Heart right ventricle (tissue), 16 donors: ENCODE measurements at regions not wholly inside any gene's neighbourhood (a gene's known extent, or its start where the extent isn't known, plus 50 kb on each side); places are given as distances from the start of the nearest gene placed in this dataset.

Experiments
- ATAC-seq, 8 donors: fragments of 200-7000 bp; cut with Tn5 transposase; one replicate each; pipeline ENCODE4 v1.9.1; 2020; ENCODE audit warnings: mild to moderate bottlenecking in 8 of 8, moderate library complexity in 8 of 8, moderate number of reproducible peaks in 1 of 8
- DNase-seq, 2 donors: peaks; one replicate each; pipeline ENCODE4 v3.0.0-alpha.2; 2020
- H3K27ac ChIP-seq, 10 donors: fragments of 200-600 bp; sonication (generic) in 2 of 10; one replicate each; pipeline versions ENCODE4 v1.5.0 to v1.8.0; 2020 to 2022; ENCODE audit warnings: mild to moderate bottlenecking in 3 of 10
- H3K27me3 ChIP-seq, 7 donors: fragments of 200-600 bp; one replicate each; pipeline ENCODE4 v1.8.0; 2021 to 2022; ENCODE audit warnings: mild to moderate bottlenecking in 2 of 7
- H3K36me3 ChIP-seq, 9 donors: fragments of 200-600 bp; sonication (generic) in 1 of 9; one replicate each; pipeline versions ENCODE4 v1.5.0 to v1.8.0; 2020 to 2022; ENCODE audit warnings: mild to moderate bottlenecking in 2 of 9
- H3K4me1 ChIP-seq, 9 donors: fragments of 200-600 bp; sonication (generic) in 1 of 9; one replicate each; pipeline versions ENCODE4 v1.5.0 to v1.8.0; 2020 to 2022; ENCODE audit warnings: mild to moderate bottlenecking in 4 of 9
- H3K4me3 ChIP-seq, 10 donors: fragments of 200-600 bp; sonication (generic) in 2 of 10; one replicate each; pipeline versions ENCODE4 v1.5.0 to v1.8.0; 2020 to 2022; ENCODE audit warnings: mild to moderate bottlenecking in 7 of 10, moderate library complexity in 2 of 10
- H3K9me3 ChIP-seq, 11 donors: fragments of 200-600 bp in 10 of 11; sonication (generic) in 2 of 11; one replicate each; pipeline versions ENCODE4 v1.5.0 to v1.8.0; 2013 to 2022; ENCODE audit warnings: mild to moderate bottlenecking in 2 of 11, control low read depth in 1 of 11, moderate library complexity in 1 of 11
- CTCF ChIP-seq, 9 donors: fragments of 200-600 bp; sonication (generic) in 2 of 9; IDR thresholded peaks; one replicate each; pipeline versions ENCODE4 v1.5.0 to v1.8.0; 2021 to 2022; ENCODE audit warnings: antibody characterized with exemption in 9 of 9, mild to moderate bottlenecking in 5 of 9, moderate library complexity in 1 of 9
- WGBS, 2 donors: extraction: QIAGEN DNeasy Blood & Tissue Kit; methylation state at CpG; one replicate each; pipeline ENCODE4 v1.1.7; 2013; ENCODE audit warnings: inconsistent platforms in 1 of 2; 5-methylcytosine and 5-hydroxymethylcytosine counted together
- intact Hi-C, 10 donors: fragments of 100-400 bp; cut with DNase I; formaldehyde crosslinking; loops; one replicate each; pipeline versions ENCODE4 v1.11.1 to v1.14.2; 2022
- donor health status: Arrhythmogenic right ventricular cardiomyopathy.
- donor health status: ischemic (EF 13 %, LVEDD 7.1; RV severe dilation, severe dysfunction).
- donor health status: healthy with polysubstance abuse.
- donor health status: DM: no; HTN: yes; CAD: no.
- donor health status: DM: no; HTN: no; CAD: no.
- donor health status: ischemic (EF 25% LVEDD 6.9; RV normal size, moderate dysfunction).
- donor health status: ischemic (EF 25% LVEDD 5.7; RV mildly dilated, moderate dysfunction).
- donor health status: healthy.
- donor health status: DM: yes; HTN: yes; CAD: no.
- donor health status: Ischemic cardiomyopathy.
- donor health status: ischemic (EF 35%, LVEDD 5.7; RV mildly dilated, moderate dysfunction).
- donor health status: nonischemic (EF 11% LVEDD 7.7; RV severe dilation, severe dysfunction).
- donor health status: DM: yes; HTN: yes; CAD: no.
- donor health status: PGD.
- donor health status: ischemic (EF 29% LVEDD 5.4; RV normal size, mild dysfunction).
- donor health status: nonischemic (EF 23%, LVEDD 6.1; RV moderate dilation, normal function).

- H3K4me1 ChIP-seq: peaks cover 6 to 34% (median 22%) of the 10 kb centered on the region in 9 donors
- intact Hi-C loops: loop anchor here in 5 of 10 donors (2.0 to 10.0 kb wide), 6 partner anchors 72 to 186 kb away; partner anchors contain the start of gene PALM2AKAP2 (in 2 of the 5)
- peak overlapping the region in 7 of 10 donors; percentile 21 to 83 (median 77) for H3K27ac ChIP-seq
- H3K4me3 ChIP-seq: no peak overlapping the region
- H3K27me3 ChIP-seq: no peaks in the 10 kb centered on the region
- H3K36me3 ChIP-seq: no peaks in the 10 kb centered on the region
- ATAC-seq: peak; percentile 48 to 88 (median 84)
- 13 to 16% methylated on average over 4 of the region's 4 CpGs for WGBS, 2 donors
- no peaks in the 10 kb centered on the region for H3K9me3 ChIP-seq
- DNase-seq: peak in 1 of 2 donors; percentile 40
- no peak for TF ChIP-seq CTCF (IDR thresholded peaks at IDR 0.05)
Observed at GRCh38 chr9:109708451-109708945, 71.5 kb upstream of the PALM2AKAP2 start.

- DNase-seq: no peak
- H3K36me3 ChIP-seq: no peaks in the 10 kb centered on the region
Observed at GRCh38 chr9:109709866-109710265, 70.1 kb upstream of the PALM2AKAP2 start.

GRCh38 chr9:109710830-109711229, 69.2 kb upstream of the PALM2AKAP2 start:
- Histone ChIP-seq H3K36me3 (no peaks in the 10 kb centered on the region), H3K27ac (no peak overlapping the region), H3K4me1 (peaks cover 6 to 34% (median 24%) of the 10 kb centered on the region in 9 donors), H3K27me3 (no peaks in the 10 kb centered on the region), H3K4me3 (no peak overlapping the region), H3K9me3 (no peaks in the 10 kb centered on the region)
- DNase-seq (no peak), ATAC-seq (no peak)
- 73 to 87% methylated on average over 1 of the region's 1 CpG for WGBS, 2 donors
- TF ChIP-seq CTCF (IDR thresholded peaks at IDR 0.05): no peak
- intact Hi-C loops: no loop called here

More at GRCh38 chr9:109709866-109710265, 70.1 kb upstream of the PALM2AKAP2 start:
- intact Hi-C loops: loop anchor here in 5 of 10 donors (2.0 to 10.0 kb wide), 6 partner anchors 71 to 185 kb away; partner anchors contain the start of gene PALM2AKAP2 (in 2 of the 5)
- Histone ChIP-seq H3K4me1 (peaks cover 6 to 34% (median 22%) of the 10 kb centered on the region in 9 donors), H3K4me3 (no peak overlapping the region), H3K27ac (peak overlapping the region in 2 of 10 donors; percentile 70 to 77), H3K9me3 (no peaks in the 10 kb centered on the region), H3K27me3 (no peaks in the 10 kb centered on the region)
- no peak for ATAC-seq
- TF ChIP-seq CTCF (IDR thresholded peaks at IDR 0.05): no peak
- 44 to 61% methylated on average over 3 of the region's 3 CpGs for WGBS, 2 donors

GRCh38 chr9:109715344-109715743, 64.7 kb upstream of the PALM2AKAP2 start:
- no peak for TF ChIP-seq CTCF (IDR thresholded peaks at IDR 0.05)
- DNase-seq (no peak), ATAC-seq (no peak)
- no peak overlapping the region for H3K4me3 ChIP-seq
- 53 to 54% methylated on average over 6 of the region's 6 CpGs for WGBS, 2 donors
- H3K9me3 ChIP-seq: no peaks in the 10 kb centered on the region
- no peaks in the 10 kb centered on the region for H3K27me3 ChIP-seq
- H3K36me3 ChIP-seq: no peaks in the 10 kb centered on the region
- H3K4me1 ChIP-seq: peaks cover 0 to 11% (median under 1%) of the 10 kb centered on the region in 9 donors
- H3K27ac ChIP-seq: no peak overlapping the region
- intact Hi-C loops: no loop called here
